GM23338 (cell line): ENCODE measurements at regions not wholly inside any gene's neighbourhood (a gene's known extent, or its start where the extent isn't known, plus 50 kb on each side); places are given as distances from the start of the nearest gene placed in this dataset.

Experiments used
- ATAC-seq: fragments of 200-7000 bp; cut with Tn5 transposase; 3 replicates; pipeline ENCODE4 v1.9.1; 2020
- DNase-seq: peaks from one replicate; pipeline ENCODE4 v3.0.0-alpha.2; 2015; ENCODE audit warnings: low spot score
- H2AFZ ChIP-seq: fragments of 200-600 bp; sonication (generic); 2 replicates; pipeline ENCODE4 v1.8.0; 2016; ENCODE audit warnings: antibody characterized with exemption, mild to moderate bottlenecking, moderate library complexity
- H3F3A ChIP-seq: fragments of 200-600 bp; sonication (generic); replicated peaks from 2 replicates; pipeline ENCODE4 v1.8.0; 2017; ENCODE audit warnings: antibody characterized with exemption, mixed run types, low read depth
- H3K27ac ChIP-seq: fragments of 200-600 bp; sonication (generic); 2 replicates; pipeline ENCODE4 v1.6.1; 2016; ENCODE audit warnings: low read depth
- H3K27me3 ChIP-seq: fragments of 200-600 bp; sonication (generic); 2 replicates; pipeline ENCODE4 v1.8.0; 2016; ENCODE audit warnings: mild to moderate bottlenecking, mixed run types, moderate library complexity; ENCODE audit not compliant: insufficient read depth
- H3K36me3 ChIP-seq: fragments of 200-600 bp; sonication (generic); 2 replicates; pipeline ENCODE4 v1.8.0; 2016; ENCODE audit warnings: mild to moderate bottlenecking; ENCODE audit not compliant: insufficient read depth
- H3K4me1 ChIP-seq: fragments of 200-600 bp; sonication (generic); 2 replicates; pipeline ENCODE4 v1.8.0; 2016; ENCODE audit warnings: mild to moderate bottlenecking, moderate library complexity; ENCODE audit not compliant: insufficient read depth
- H3K4me2 ChIP-seq: fragments of 200-600 bp; sonication (generic); 2 replicates; pipeline ENCODE4 v1.7.1; 2017; ENCODE audit warnings: mixed run types
- H3K4me3 ChIP-seq: fragments of 200-600 bp; sonication (generic); 2 replicates; pipeline ENCODE4 v1.6.1; 2016; ENCODE audit warnings: mixed run types
- H3K79me2 ChIP-seq: fragments of 200-600 bp; sonication (generic); replicated peaks from 2 replicates; pipeline ENCODE4 v1.8.0; 2017; ENCODE audit warnings: mild to moderate bottlenecking; ENCODE audit not compliant: insufficient read depth
- H3K9me2 ChIP-seq: fragments of 200-600 bp; sonication (generic); 2 replicates; pipeline ENCODE4 v1.8.0; 2017; ENCODE audit not compliant: insufficient read depth
- H4K20me1 ChIP-seq: fragments of 200-600 bp; sonication (generic); replicated peaks from 2 replicates; pipeline ENCODE4 v1.8.0; 2017; ENCODE audit warnings: mild to moderate bottlenecking; ENCODE audit not compliant: insufficient read depth
- H3K27ac Mint-ChIP-seq: 2 replicates; pipeline ENCODE4 v1.8.0; 2020; ENCODE audit warnings: inconsistent platforms, mild to moderate bottlenecking, moderate library complexity, mixed read lengths
- H3K27me3 Mint-ChIP-seq: 3 replicates; pipeline ENCODE4 v1.8.0; 2022; ENCODE audit warnings: low read depth, mild to moderate bottlenecking, moderate library complexity, mixed read lengths, inconsistent platforms; ENCODE audit not compliant: insufficient read depth, poor library complexity
- H3K36me3 Mint-ChIP-seq: 3 replicates; pipeline ENCODE4 v1.8.0; 2021; ENCODE audit warnings: low read depth, mild to moderate bottlenecking, inconsistent platforms, moderate library complexity, mixed read lengths
- H3K4me1 Mint-ChIP-seq: 3 replicates; pipeline ENCODE4 v1.8.0; 2020; ENCODE audit warnings: mild to moderate bottlenecking, inconsistent platforms, mixed read lengths
- H3K4me3 Mint-ChIP-seq: 3 replicates; pipeline ENCODE4 v1.8.0; 2021; ENCODE audit warnings: moderate library complexity, mild to moderate bottlenecking, inconsistent platforms, mixed read lengths
- H3K9me3 Mint-ChIP-seq: 3 replicates; pipeline ENCODE4 v1.8.0; 2020; ENCODE audit warnings: moderate library complexity, mild to moderate bottlenecking, inconsistent platforms, mixed read lengths
- CREB1 ChIP-seq: fragments of 250-450 bp; sonication (Bioruptor Pico); IDR thresholded peaks from 2 replicates; pipeline ENCODE4 v1.5.0; 2020; ENCODE audit warnings: low read depth, mild to moderate bottlenecking, moderate library complexity
- EZH2 ChIP-seq: fragments of 200-600 bp; sonication (generic); IDR thresholded peaks from one replicate; pipeline ENCODE4 v1.8.0; 2017; ENCODE audit warnings: antibody characterized with exemption, mild to moderate bottlenecking, low read depth; ENCODE audit not compliant: unreplicated experiment
- EZH2phosphoT487 ChIP-seq: fragments of 200-600 bp; sonication (generic); IDR thresholded peaks from one replicate; pipeline ENCODE4 v1.8.1; 2018; ENCODE audit warnings: antibody characterized with exemption; ENCODE audit not compliant: unreplicated experiment
- JUNB ChIP-seq: IDR thresholded peaks from one replicate; pipeline ENCODE4 v1.6.1; 2016; ENCODE audit warnings: antibody characterized with exemption; ENCODE audit not compliant: unreplicated experiment
- POLR2AphosphoS5 ChIP-seq: IDR thresholded peaks from 2 replicates; pipeline ENCODE4 v1.6.1; 2016; ENCODE audit warnings: antibody characterized with exemption, low read depth
- REST ChIP-seq: IDR thresholded peaks from one replicate; pipeline ENCODE4 v1.6.1; 2018; ENCODE audit warnings: antibody characterized with exemption; ENCODE audit not compliant: unreplicated experiment
- STAT1 ChIP-seq: IDR thresholded peaks from one replicate; pipeline ENCODE4 v1.6.1; 2016; ENCODE audit warnings: antibody characterized with exemption; ENCODE audit not compliant: unreplicated experiment
- ZNF114 ChIP-seq: fragments of 250-450 bp; sonication (Bioruptor Pico); IDR thresholded peaks from 2 replicates; pipeline ENCODE4 v1.5.0; 2020; ENCODE audit warnings: mild to moderate bottlenecking, moderate library complexity
- ZNF331 ChIP-seq: fragments of 250-450 bp; sonication (Bioruptor Pico); IDR thresholded peaks from 2 replicates; pipeline ENCODE4 v1.5.0; 2020; ENCODE audit warnings: low read depth, mild to moderate bottlenecking, moderate library complexity
- TF ChIP-seq, protein P1 (sequence below), 2 experiments: fragments of 200-600 bp in 1 of 2; sonication (generic) in 1 of 2; conservative IDR thresholded peaks; 2 replicates each; pipeline versions ENCODE4 v1.5.1 to v1.6.1; 2016 to 2017; ENCODE audit warnings: antibody characterized with exemption in 2 of 2, low read depth in 2 of 2, mild to moderate bottlenecking in 2 of 2, moderate library complexity in 1 of 2

DNA sequence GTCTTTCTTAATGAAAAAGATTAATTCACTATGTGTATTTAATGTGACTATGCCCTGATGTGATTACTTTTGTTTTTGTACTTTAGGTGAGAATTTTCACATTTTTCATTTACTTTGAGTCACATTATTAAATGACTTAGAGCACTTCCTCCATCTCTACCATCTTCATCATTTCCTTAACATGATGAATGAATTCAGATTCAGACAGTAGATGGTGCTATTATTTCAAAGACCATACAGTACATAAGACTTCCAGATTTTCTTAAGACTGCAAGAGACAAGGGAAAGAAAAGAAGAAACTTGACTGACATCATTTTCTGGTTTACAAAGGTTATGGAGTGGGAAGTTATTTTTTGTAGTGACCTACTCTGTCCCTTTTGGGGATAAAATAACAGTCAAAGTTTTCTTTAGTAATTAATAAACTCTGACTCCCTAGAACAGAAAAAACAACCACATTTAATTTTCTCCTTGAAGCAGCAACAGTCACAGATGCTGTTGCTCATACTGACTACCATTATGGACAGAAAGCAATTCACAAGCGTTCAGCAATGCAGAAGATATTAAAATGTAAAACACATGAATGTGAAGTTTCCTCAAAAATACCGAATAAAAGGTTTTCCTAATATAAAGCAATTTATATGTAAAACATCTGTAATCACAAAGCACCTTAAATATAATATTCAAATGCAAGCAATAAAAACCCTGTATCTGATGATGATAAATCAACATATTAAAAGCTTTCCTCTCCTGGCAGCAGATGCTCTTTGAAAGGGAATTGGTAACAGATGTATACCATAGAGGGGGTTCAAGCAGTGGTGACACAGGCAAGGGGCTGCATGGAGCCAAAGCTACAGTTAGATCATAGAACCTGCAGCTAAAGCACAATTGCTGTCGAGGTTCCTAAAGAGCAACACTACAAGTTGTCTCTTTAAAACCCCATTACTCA is 1010.9 kb upstream of the NXPH2 start:
- Histone ChIP-seq H3K27me3 (no peaks in the 10 kb centered on the region), H3K79me2 (no peaks in the 10 kb centered on the region), H3K4me2 (no peak overlapping the region), H3F3A (no peaks in the 10 kb centered on the region), H3K36me3 (no peaks in the 10 kb centered on the region), H3K9me2 (no peaks in the 10 kb centered on the region; the same call in 1 of the 2 replicates), H3K4me1 (peaks cover 7% of the 10 kb centered on the region; the same call in 1 of the 2 replicates), H3K4me3 (no peak overlapping the region), H3K27ac (no peak overlapping the region), H4K20me1 (no peaks in the 10 kb centered on the region), H2AFZ (peak overlapping the region; percentile 35; the same call in 1 of the 2 replicates)
- no peak for TF ChIP-seq EZH2
- no peak for TF ChIP-seq REST
- TF ChIP-seq ZNF331 (CRISPR knock-in tag), result no peak
- no peak for TF ChIP-seq EZH2phosphoT487
- no peak for TF ChIP-seq STAT1
- TF ChIP-seq, protein P1, sequence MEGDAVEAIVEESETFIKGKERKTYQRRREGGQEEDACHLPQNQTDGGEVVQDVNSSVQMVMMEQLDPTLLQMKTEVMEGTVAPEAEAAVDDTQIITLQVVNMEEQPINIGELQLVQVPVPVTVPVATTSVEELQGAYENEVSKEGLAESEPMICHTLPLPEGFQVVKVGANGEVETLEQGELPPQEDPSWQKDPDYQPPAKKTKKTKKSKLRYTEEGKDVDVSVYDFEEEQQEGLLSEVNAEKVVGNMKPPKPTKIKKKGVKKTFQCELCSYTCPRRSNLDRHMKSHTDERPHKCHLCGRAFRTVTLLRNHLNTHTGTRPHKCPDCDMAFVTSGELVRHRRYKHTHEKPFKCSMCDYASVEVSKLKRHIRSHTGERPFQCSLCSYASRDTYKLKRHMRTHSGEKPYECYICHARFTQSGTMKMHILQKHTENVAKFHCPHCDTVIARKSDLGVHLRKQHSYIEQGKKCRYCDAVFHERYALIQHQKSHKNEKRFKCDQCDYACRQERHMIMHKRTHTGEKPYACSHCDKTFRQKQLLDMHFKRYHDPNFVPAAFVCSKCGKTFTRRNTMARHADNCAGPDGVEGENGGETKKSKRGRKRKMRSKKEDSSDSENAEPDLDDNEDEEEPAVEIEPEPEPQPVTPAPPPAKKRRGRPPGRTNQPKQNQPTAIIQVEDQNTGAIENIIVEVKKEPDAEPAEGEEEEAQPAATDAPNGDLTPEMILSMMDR (conservative IDR thresholded peaks at IDR 0.05; ENCODE audit: low read depth in 2 of 2), result peak in 1 of 2 experiments; percentile 60
- no peak for TF ChIP-seq JUNB
- TF ChIP-seq ZNF114, result no peak
- Mint-ChIP-seq H3K27ac (no peak overlapping the region), H3K9me3 (no peaks in the 10 kb centered on the region; the same call in 2 of the 3 replicates), H3K4me1 (peaks cover 8% of the 10 kb centered on the region; the same call in 2 of the 3 replicates), H3K36me3 (no peaks in the 10 kb centered on the region), H3K27me3 (no peaks in the 10 kb centered on the region), H3K4me3 (no peak overlapping the region)
- ATAC-seq (peak; percentile 58; the same call in 2 of the 3 replicates), DNase-seq (peak; percentile 50)

DNA sequence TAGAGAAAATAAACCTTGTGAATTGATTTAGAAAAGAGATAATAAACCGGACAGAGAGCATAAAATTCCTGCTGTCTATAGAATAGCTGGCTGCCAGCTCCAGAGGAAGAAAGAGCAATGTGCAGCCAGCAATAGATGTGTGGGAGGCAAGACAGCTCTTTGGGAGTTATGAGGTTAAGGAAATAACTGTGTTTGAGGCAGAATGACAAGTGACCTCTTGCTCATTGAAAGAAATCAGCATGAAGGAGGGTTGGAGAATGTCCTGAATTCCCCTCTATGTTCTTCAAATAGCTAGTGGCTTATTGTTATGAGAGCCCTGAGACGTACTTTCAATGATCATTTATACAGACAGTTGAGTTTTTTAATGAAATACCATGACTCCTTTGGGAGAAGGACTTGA is 1009.9 kb upstream of the NXPH2 start:
- H3K27me3 Mint-ChIP-seq, result no peaks in the 10 kb centered on the region
- H3K9me3 Mint-ChIP-seq, result no peaks in the 10 kb centered on the region; the same call in 2 of the 3 replicates
- no peak overlapping the region for H2AFZ ChIP-seq
- no peak for TF ChIP-seq REST
- TF ChIP-seq POLR2AphosphoS5, result no peak
- TF ChIP-seq CREB1 (CRISPR knock-in tag), result no peak

More for the DNA sequence above, 1009.9 kb upstream of the NXPH2 start:
- peaks cover 5% of the 10 kb centered on the region; the same call in 2 of the 3 replicates for H3K4me1 Mint-ChIP-seq
- DNase-seq (no peak), ATAC-seq (no peak)
- no peaks in the 10 kb centered on the region for H3K79me2 ChIP-seq
- no peak overlapping the region for H3K4me3 ChIP-seq
- H3K27me3 ChIP-seq, result no peaks in the 10 kb centered on the region
- H3K4me3 Mint-ChIP-seq, result no peak overlapping the region
- no peak overlapping the region for H3K27ac Mint-ChIP-seq
- H3K36me3 ChIP-seq, result no peaks in the 10 kb centered on the region
- H3K4me1 ChIP-seq, result peaks cover 7% of the 10 kb centered on the region; the same call in 1 of the 2 replicates
- H3F3A ChIP-seq, result no peaks in the 10 kb centered on the region
- H3K4me2 ChIP-seq, result no peak overlapping the region
- H3K36me3 Mint-ChIP-seq, result no peaks in the 10 kb centered on the region
- H4K20me1 ChIP-seq, result no peaks in the 10 kb centered on the region
- no peaks in the 10 kb centered on the region; the same call in 1 of the 2 replicates for H3K9me2 ChIP-seq
- H3K27ac ChIP-seq, result no peak overlapping the region
